ENCODE measurements at regions not wholly inside any gene's neighbourhood (a gene's known extent, or its start where the extent isn't known, plus 50 kb on each side); places are given as distances from the start of the nearest gene placed in this dataset.

- TF ChIP-seq GLIS2 (tag by site-specific recombination; IDR thresholded peaks at IDR 0.05) (no peak), ZNF670 (tag by site-specific recombination; IDR thresholded peaks at IDR 0.05; ENCODE audit: low read depth) (no peak), ZNF518A (tag by site-specific recombination; conservative IDR thresholded peaks at IDR 0.05; ENCODE audit: low read depth) (no peak), ZNF501 (tag by site-specific recombination; IDR thresholded peaks at IDR 0.05) (no peak), ZBTB17 (tag by site-specific recombination; IDR thresholded peaks at IDR 0.05) (no peak), ZNF248 (tag by site-specific recombination; IDR thresholded peaks at IDR 0.05) (no peak), SETDB1 (IDR thresholded peaks at IDR 0.05; ENCODE audit: insufficient read length, low read length) (no peak), ZNF830 (tag by site-specific recombination; IDR thresholded peaks at IDR 0.05; ENCODE audit: low read depth) (no peak), ZNF624 (tag by site-specific recombination; IDR thresholded peaks at IDR 0.05) (no peak), ZNF280D (tag by site-specific recombination; IDR thresholded peaks at IDR 0.05) (no peak), PRDM10 (tag by site-specific recombination; IDR thresholded peaks at IDR 0.05) (no peak), ZBTB11 (tag by site-specific recombination; conservative IDR thresholded peaks at IDR 0.05; ENCODE audit: low read depth) (no peak), ZBTB7A (tag by site-specific recombination; IDR thresholded peaks at IDR 0.05; ENCODE audit: low read depth) (no peak), ZNF211 (tag by site-specific recombination; IDR thresholded peaks at IDR 0.05; ENCODE audit: low read depth) (no peak), ZBTB44 (tag by site-specific recombination; IDR thresholded peaks at IDR 0.05) (no peak), SP7 (tag by site-specific recombination; IDR thresholded peaks at IDR 0.05) (no peak)
- ChIA-PET POLR2A (no interaction called here), CTCF (no interaction called here)
- no peak overlapping the region for H3K27ac ChIP-seq (ENCODE audit: extremely low read depth, low read depth, low read length)
- no peaks in the 10 kb centered on the region for H3K4me1 ChIP-seq (ENCODE audit: control insufficient read depth, insufficient read depth, low read length)
- no peaks in the 10 kb centered on the region for H3K9me3 ChIP-seq (ENCODE audit: control insufficient read depth, insufficient read depth, low read depth, low read length)
- H3K36me3 ChIP-seq (ENCODE audit: control insufficient read depth in 2 of 2, insufficient read depth in 1 of 2, low read length in 2 of 2): no peaks in the 10 kb centered on the region
- no peak overlapping the region for H3K4me3 ChIP-seq (ENCODE audit: low read depth, low read length)
These were observed 81.5 kb downstream of the ZNF22 start for GRCh38 chr10:45082176-45082575.

Measured in HEK293 (cell line).